SW 1271 (cell line): ENCODE measurements at regions not wholly inside any gene's neighbourhood (a gene's known extent, or its start where the extent isn't known, plus 50 kb on each side); places are given as distances from the start of the nearest gene placed in this dataset.

Source experiments
- DNase-seq, 2 experiments: peaks; one replicate each; lab custom pipeline; 2025; lab: John Stamatoyannopoulos, UW

DNA sequence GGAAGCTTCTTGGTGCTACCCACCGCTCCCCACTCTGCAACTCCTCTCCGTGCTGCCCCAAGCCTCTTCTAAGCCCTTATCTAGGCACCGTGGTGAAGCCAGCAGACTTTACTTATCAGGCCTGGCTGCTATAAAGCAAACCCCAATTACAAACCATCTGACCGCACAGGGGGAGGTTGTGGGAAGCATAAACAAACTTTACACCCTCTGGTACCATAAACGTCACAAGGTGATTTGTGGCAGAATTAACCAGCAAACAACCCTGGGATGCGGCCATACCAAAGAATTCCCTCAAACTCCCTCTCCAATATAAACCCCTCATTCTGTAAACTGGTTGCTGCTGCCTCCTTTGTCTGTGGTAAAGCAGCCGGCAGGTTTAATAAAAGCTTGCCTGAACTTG is 55.2 kb downstream of the MAGEC2 start:
- DNase-seq, result no peak

DNA sequence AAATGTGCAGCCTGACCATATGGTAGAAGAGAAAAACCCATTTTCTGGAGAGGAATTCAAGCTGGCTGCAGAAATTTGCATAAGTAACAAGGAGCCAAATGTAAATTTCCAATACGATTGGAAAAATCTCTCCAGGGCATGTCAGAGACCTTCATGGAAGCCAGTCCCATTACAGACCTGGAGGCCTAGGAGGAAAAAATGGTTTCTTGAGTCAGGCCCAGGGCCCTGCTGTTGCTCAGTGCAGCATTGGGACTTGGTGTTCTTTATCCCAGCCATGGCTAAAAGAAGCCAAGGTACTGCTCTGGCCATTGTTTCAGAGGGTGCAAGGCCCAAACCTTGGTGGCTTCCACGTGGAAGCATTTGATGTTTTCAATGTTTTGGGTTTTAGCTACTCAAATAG is 70.6 kb downstream of the MAGEC2 start:
- DNase-seq, result no peak

DNA sequence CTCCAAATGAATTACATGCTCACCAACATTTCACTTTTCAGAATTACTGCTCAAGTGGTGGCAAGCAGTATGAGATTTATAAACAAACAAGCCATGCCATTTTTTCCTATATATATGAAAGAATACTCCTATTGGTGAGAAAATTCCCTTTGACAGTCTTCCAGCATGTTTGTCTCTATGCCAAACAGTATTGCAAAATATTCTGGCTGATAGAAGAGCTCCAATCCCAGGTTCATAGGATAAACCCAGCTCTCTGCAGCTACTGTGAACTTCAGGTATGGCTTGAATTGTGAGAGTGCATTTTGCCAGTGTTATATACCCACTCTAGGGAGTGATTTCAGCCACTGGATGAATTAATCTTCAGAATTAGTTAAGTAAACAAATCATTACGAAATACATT is 108.8 kb downstream of the MAGEC2 start:
- no peak for DNase-seq

DNA sequence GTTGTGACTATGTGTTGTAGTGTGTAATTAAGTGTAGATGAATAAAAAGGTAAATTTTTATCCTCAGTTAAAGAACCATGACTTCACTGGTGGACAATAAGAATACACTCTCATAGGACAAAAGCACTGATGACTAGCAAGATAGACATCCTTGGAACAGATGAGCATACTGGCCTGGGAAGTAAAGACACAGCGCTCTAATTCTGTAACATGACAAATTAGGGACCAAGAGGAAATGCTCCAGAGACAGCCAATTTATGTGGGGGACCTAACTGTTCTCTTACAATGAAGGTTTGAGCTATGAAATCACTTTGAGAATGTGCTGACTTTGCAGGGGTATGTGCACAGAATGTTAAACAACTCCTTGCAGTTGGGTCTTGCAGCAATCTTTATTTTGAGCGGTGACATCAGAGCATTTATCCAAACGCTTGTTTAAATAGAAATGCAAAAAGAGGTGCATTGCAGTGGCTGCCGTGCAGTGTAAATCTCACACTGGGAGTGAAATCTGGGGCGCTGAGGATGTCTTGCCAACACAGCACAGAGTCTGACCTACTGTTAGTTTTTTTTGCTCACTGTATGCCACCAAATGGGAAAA is 109.3 kb downstream of the MAGEC2 start:
- no peak for DNase-seq

DNA sequence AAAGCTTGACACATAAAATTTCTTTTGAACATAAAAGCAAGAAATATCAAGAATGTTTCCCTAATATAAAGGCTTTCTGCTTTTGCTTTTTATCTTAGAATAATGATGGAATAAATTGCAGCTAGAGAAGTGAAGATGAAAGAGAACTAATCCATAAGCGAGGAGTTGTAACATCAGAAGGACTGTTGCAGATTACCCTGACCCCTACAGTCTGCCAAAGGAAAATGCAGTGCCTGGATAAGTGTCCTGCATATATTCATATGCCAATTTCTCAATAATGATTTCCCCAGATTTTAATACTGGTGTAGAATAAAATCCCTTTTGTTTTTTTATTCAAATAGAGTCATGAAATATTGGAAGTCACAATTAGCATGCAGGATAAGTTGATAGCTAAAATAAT is 115.9 kb downstream of the MAGEC2 start:
- DNase-seq, result peak in 1 of 2 experiments; percentile 25

DNA sequence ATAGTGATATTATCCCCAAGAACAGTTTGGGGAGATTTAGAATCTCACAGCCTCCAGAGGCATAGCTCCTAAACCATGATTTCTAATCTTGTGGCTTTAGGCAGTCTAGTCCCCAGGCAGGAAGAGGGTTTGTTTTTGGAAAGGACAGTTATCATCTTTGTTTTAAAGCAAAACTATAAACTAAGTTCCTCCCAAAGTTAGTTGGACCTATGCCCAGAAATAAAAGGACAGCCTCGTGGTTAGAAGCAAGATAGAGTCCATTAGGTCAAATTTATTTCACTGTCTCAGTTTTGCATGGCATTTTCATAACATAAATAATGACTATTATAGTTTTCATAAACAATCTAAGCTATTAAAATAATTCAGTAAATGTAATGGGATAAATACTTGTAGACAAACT is 120.5 kb downstream of the MAGEC2 start:
- DNase-seq, result no peak

GRCh38 chrX:142076633-142077032 is 128.5 kb downstream of the MAGEC2 start:
- DNase-seq, result no peak

- no peak for DNase-seq
These were observed 136.7 kb downstream of the MAGEC2 start for GRCh38 chrX:142068365-142068764.

GRCh38 chrX:142060191-142060590 is 144.9 kb downstream of the MAGEC2 start:
- no peak for DNase-seq

- DNase-seq, result no peak
These were observed 150.4 kb downstream of the MAGEC1 start for GRCh38 chrX:142054094-142054493.

GRCh38 chrX:142052238-142052637 is 148.5 kb downstream of the MAGEC1 start:
- no peak for DNase-seq

DNA sequence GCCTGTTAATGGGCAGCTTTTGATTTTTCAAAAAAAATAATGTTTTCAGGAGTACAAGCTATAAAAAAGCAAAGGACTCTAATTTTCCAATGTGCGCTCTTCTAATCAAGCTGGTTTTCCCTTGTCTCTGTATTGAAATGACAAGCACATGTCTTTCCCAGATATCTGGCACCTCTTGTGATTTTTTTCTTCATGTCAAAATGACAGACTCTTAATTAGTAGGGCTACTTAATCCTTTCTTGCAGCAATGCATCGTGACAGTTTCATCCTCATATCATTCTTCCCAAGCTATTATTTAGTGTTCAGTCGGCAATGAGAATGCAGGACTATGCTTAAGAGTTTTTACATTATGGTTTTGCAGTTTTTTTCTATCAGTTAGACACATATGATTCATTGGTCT is 139.5 kb downstream of the MAGEC1 start:
- DNase-seq, result no peak

DNA sequence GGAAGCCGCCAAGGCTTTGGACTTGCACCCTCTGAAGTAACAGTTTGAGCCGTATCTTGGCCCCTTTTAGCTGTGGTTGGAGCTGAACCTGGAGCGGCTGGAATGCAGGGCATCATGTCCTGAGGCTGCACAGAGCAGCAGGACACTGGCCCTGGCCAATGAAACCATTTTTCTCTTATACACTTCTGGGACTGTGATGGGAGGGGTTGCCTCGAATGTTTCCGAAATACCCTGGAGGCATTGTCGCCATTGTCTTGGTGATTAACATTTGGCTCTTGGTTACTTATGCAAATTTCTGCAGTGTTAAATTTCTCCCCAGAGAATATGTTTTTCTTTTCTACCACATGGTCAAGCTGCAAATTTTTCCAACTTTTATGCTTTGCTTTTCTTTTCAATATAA is 137.2 kb downstream of the MAGEC1 start:
- DNase-seq, result no peak

DNA sequence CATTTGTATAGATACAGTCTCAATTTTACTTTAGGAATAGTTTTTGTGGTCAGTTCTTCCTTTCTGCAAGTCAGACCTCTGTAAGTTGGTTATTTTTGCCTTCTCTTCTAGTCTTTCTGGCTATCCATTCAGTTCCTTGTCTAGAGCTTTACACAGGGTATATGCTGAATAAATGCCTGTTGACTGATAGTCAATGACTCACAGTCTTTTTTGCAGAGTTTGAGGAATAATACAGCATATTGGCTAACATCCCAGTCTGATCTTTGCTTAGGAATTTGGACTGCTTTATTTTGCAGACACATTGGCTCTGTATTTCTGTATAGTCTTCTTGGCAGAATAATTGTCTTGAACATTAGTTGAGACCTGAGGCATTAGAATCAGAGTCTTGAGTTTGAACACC is 132.4 kb downstream of the MAGEC1 start:
- DNase-seq, result no peak

- no peak for DNase-seq
These were observed 101.8 kb downstream of the MAGEC1 start for GRCh38 chrX:142005532-142005931.

DNA sequence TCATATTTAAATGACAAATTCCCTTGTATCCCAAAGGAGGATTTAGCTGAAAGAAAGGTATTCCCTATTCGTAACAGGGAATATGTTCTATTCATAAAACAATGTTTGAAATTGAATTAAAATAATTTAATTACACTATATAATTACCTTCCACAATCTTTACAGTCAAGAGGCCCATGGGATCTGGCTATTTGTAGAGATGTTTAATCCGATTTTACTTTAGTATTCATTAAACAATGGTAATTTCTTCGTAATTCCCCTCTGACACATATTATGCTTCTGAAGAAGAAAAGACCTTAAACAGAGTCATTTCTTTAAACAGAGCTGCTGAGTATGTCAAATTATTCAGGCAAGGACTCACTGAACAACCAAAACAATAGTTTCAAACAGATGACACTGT is 98.8 kb downstream of the MAGEC1 start:
- no peak for DNase-seq

DNA sequence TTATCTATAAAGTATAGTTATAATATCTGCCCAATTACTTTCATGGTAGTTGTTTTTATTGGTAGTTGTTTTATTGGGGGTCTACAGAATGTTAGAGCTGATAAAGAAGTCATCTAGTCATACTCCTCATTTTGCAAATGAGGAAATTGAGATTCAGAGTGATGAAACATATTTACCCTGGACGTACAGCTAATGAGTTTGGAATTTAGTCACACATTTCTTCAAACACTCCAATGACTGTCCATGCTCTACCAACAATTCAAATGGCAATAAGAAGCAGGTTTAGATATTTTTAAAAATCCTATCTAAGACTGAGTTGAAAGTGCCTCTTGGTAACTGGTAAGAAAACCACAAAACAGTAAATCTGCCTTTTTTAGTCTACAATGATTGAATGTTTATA is 98.2 kb downstream of the MAGEC1 start:
- DNase-seq, result no peak

- no peak for DNase-seq
These were observed 86.1 kb downstream of the MAGEC1 start for GRCh38 chrX:141989815-141990214.

GRCh38 chrX:141989134-141989533 is 85.4 kb downstream of the MAGEC1 start:
- no peak for DNase-seq

DNA sequence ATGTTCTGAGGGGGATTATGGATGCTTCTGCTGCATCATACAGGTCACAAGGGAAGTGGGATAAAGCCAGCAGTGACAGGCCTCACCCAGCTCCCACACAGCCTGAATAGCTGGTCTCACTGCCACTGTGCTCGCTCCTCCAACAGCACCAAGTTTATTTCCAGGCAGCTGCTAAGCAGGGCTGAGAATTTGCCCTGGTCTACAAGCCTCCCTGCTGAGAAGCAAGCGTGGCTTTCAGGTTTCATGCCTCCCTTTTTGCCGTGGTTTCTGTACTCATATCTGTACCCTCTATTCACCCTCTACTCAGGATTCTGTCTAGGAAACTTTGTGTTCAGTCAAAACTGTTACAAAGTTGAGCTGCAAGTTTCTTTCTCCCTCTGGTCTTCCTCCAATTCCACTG is 78.6 kb downstream of the MAGEC1 start:
- DNase-seq, result no peak

GRCh38 chrX:141975839-141976238 is 72.1 kb downstream of the MAGEC1 start:
- DNase-seq, result no peak

GRCh38 chrX:141969706-141970105 is 66.0 kb downstream of the MAGEC1 start:
- DNase-seq, result no peak

DNA sequence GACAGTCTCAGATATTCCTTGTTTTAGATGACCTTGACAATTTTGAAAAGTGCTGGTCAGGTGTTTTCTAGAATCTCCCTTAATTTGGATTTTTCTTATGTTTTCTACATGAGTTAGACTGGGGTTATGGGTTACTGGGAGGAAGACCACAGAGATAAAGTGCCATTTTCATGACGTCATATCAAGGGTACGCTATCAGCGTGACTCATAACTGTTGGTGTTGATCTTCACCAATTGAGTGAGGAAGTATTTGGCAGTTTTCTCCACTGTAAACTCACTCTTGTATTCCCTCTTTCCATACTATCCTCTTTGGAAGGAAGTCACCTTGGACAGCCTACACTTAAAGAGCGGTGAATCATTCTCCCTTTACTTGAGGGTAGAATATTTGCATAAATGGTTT is 56.9 kb downstream of the MAGEC1 start:
- no peak for DNase-seq
